ENCODE measurements at regions not wholly inside any gene's neighbourhood (a gene's known extent, or its start where the extent isn't known, plus 50 kb on each side); places are given as distances from the start of the nearest gene placed in this dataset.

DNA sequence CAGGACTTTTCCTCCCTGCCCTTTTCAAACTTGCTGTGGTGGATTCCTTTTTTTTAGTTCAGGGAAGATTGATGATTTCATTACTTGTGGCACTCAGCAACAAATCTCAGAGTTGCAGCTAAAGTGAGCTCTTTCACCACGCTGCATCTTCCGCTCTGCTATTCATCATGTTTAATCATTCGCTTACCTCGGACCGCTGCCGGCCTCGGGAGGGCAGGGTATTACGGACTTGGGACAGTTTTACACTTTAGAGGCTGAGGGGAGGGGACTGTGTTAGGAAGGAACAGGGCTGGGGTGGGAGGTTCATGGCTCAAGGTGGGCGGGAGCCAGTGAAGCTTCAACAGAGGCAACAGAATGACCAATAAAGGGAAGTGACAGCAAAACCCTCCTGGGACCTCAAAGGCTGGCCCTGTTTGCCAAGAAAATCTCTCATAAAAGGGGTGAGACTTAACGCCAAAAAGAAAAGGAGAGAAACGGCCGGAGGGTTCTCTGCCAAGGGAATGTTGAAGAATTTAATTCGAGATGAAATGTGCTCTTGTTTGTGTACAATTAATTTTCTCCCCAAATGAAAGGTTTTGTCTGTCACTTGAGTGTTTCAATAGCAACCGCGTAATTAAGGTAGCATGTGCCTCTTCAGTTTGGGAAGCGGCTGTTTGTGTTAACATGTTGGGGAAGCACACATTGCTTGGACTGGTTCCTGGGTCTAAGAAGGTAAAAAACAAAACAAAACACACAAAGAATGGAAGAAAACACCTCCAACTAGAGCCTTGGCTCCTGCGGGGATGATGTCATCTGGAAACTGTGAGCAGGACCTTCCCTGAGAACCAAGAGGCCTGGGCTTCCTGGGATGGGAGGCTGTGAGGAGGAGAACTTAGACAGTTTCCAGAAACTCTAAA is 72.5 kb upstream of the SULF2 start:
- TF ChIP-seq, protein P1, sequence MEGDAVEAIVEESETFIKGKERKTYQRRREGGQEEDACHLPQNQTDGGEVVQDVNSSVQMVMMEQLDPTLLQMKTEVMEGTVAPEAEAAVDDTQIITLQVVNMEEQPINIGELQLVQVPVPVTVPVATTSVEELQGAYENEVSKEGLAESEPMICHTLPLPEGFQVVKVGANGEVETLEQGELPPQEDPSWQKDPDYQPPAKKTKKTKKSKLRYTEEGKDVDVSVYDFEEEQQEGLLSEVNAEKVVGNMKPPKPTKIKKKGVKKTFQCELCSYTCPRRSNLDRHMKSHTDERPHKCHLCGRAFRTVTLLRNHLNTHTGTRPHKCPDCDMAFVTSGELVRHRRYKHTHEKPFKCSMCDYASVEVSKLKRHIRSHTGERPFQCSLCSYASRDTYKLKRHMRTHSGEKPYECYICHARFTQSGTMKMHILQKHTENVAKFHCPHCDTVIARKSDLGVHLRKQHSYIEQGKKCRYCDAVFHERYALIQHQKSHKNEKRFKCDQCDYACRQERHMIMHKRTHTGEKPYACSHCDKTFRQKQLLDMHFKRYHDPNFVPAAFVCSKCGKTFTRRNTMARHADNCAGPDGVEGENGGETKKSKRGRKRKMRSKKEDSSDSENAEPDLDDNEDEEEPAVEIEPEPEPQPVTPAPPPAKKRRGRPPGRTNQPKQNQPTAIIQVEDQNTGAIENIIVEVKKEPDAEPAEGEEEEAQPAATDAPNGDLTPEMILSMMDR (conservative IDR thresholded peaks at IDR 0.05) = no peak
- TF ChIP-seq ZFX (IDR thresholded peaks at IDR 0.05) = no peak

Data from C4-2B (cell line).